ENCODE measurements at regions not wholly inside any gene's neighbourhood (a gene's known extent, or its start where the extent isn't known, plus 50 kb on each side); places are given as distances from the start of the nearest gene placed in this dataset.

GRCh38 chr9:79334711-79335110, 237.1 kb upstream of the TLE4 start:
- DNase-seq = no peak

DNA sequence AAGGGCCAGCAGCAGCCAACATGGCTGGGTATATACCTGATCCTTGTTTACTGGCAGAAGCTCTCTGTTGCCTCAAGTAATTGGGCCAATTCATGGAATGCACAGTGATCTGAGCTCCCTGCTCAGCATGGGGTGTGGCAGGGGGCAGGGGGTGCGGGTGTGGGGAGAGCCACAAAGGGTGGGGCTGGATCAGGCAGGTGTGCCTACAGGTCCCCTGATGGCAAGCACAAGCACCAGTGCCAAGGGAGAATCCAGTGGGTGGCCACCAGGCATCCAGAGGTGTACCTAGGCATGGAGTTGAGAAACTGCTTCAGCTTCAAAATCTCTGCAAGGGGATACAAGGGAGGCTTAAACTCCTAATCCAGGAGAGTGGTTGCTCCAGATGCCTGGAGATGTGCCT, 235.8 kb upstream of the TLE4 start:
- DNase-seq = no peak

DNA sequence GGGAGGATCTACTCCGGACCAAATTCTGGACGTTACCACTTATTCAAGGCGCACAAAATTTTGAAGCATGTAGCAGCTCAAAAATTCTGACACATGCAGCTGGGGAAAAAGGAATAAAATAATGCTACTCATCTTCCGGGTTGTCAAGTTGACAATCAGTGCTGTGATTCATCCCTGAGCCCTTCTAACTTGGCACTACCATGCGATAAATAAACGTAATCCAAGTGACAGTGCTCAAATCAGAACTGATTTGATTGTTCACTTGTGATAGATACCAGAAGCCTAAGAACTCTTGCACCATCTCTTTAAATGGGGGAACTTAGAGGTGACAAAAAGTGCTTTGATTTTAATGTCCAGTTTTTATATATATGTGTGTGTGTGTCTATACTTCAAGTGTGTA, 230.2 kb upstream of the TLE4 start:
- no peak for DNase-seq

DNA sequence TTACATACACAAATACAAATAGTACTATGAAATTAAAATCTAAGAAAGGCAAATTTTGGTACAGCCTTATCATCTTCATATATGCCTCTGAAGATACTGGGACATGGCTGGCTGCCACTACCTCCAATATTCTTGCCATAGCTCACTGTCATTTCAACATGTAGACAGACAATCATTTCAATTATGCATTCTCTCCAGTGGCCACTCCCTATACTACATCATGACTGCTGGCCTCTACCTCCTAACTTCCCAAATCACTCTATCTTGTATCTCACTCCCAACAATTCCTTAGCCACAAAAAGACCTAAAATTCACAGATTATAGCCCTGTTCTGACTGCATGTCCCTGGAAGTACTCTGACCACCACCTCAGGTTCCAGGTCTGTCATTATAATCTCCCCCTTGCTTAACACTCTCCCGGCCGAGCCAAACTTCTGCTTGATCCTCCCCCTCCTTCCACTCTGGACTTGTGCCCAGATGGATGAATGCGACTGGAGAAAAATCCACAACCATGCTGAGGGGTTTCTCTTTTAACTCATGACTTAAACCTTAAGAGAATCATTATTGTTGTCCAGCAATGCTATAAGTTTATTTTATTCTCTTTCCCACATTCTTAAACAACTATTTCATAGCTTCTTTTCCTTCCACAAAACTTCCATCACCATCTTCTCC, 225.3 kb upstream of the TLE4 start:
- DNase-seq = no peak

DNA sequence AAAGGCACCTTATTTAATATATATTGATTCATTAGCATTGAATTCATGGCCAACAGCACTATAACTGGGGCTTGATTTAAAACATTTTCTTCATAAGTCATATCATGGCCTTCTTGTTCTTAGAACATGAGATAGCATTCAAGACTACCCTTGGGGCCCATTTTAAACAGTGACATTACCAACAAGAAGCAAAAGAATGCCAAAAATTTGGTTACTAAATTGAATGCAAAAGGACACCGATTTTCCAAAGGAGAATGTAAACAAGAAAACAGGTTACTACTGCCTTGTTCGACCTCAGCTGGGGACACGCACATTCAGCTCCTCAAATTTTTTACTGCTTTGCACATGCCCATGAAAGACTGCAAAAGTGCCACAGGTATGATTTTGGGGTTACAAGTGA, 219.4 kb upstream of the TLE4 start:
- no peak for DNase-seq

DNA sequence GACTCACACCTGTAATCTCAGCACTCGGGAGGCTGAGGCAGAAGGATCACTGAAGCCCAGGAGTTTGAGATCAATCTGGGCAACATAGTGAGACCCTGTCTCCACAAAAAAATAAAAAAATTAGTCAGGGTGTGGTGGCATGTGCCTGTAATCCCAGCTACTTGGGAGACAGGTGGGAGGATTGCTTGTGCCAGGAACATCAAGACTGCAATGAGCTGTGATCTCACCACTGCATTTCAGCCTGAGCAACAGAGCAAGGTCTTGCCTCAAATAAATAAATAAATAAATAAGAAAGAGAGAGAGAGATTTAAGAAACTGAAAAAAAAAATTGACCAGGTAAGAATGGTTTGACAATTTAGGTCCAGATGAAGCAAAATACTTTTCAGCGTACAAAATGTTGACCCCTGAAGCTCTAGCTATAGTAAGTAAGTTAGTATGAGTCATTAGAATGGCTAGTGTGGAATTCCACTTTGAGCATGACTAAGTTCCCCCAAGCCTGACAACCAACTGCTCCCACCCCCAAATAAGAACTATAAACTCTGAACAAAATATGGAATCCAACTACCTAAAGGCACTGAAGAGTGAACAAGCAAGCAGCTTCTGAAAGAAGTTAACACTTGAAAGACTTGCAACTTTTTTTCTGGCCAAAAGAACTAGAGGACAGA, 217.8 kb upstream of the TLE4 start:
- DNase-seq = no peak

DNA sequence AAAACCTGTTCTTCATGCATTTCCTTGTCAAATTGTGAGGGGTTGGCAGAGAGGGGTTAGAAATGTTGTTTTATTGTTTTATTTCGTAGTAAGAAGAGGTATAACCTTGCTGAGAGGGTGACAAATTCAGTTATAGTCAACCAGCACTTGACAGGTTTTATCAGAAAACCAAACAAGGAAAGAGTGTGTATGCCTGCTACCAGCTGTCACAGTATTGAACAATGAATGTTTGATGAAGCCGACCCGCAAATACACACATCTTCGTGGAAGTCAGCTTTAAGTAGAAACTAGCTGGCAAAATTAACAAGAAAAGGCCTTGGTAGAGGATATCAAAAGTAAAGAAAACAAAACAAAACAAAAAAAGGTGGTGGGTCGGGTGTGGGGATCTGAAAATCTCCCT, 214.6 kb upstream of the TLE4 start:
- DNase-seq = no peak

DNA sequence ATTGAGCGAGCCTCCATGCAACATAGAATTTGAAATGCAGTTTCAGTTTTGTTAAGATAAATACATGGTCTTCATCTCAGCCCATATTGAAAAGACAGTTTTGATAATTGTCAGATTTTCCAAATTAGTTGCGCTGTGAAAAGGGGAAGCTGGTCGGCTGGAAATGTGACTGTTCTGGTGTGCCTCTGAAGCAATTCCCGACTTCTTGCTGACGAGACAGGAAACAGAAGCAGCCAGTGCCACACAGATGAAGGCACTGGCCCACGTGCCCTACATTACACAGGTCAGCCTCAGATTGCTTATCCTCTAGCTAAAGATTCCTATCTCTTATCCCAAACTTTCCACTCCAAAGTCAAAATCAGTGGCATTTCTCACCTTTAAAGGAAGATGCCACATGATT, 214.1 kb upstream of the TLE4 start:
- no peak for DNase-seq

- DNase-seq = no peak
Observed at GRCh38 chr9:79360387-79361347, 211.1 kb upstream of the TLE4 start.

DNA sequence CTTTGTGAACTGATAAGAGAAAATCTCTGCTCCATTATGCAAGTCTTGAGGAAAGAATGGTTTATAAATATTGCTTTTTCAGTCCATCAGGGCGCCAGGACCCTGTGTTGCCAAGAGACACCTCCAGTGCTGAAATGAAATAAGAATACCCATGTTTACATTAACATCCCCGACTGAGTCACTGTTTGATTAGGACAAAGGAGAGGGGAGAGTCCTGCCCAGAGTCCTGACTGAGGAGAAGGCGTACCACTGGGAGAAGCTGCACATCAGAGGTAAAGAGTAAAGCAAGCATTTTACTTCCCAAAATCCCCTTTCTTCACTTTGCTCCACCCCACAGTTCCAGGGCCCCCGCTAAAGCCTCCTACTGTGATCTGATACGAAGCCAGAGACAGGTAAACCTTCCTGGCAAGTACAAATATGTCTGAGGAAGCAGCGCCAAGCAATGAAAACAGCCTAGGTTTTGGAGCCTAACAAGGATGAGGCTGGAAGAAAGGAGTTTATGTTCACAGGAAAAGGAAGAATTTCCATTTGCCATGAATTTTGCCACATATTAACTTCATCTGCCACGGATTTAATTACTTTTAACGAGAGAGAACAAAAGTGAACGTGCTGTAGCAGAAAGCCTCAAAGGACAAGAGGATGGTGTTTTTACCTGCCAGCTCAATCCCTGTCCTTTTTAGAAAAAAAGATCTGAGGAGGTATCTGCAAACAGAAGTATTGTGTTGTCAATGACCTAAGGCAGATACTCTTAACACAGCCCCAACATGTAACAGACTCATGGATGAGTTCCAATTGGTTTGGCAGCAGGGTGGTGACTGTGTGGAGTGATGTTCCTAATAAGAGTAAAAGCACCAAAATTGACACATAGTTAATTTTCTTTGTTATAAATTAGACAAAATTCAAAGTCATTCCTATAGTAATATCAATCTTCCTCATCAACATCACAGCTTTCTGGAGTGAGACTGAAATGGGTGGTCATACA, 209.4 kb upstream of the TLE4 start:
- DNase-seq = no peak

DNA sequence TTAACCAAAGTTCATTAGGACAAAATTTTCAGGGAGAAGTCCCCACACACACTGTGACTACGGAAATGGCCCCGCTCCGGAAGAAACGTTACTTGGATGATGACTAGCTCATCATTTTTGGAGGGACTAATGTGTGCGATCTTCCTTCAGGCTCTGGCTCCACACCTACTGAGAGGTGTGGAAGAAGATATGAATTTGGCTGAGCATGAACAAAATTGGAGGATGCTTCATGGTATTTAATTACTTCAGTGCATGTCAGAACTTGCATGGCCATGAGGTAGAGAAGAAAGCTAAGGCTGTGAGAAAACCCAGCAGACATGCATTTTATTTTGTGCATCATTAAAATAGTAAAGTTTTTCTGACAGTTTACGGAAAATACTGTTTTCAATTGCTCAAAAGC, 202.1 kb upstream of the TLE4 start:
- no peak for DNase-seq

GRCh38 chr9:79371301-79371700, 200.5 kb upstream of the TLE4 start:
- no peak for DNase-seq

GRCh38 chr9:79371948-79372555, 199.7 kb upstream of the TLE4 start:
- DNase-seq = no peak

GRCh38 chr9:79377339-79377855, 194.4 kb upstream of the TLE4 start:
- no peak for DNase-seq

DNA sequence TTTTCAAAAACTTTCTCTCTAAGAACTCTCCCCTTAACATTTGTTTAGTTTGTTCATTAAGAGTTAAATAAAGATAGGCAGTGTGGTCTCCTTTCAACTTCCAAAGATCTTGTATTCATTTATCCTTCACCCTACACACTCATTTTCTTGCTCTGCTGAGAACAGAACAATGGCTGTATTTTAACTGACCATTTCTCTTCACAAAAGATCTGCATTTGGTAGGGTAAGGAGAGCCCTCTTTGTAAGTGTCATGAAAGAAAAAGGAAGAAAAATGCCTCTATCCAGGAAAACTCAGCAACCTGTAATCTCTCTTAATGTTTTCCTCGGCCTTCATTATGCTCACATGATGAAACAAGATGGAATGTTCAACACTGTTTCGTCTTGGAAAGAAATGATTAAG, 193.7 kb upstream of the TLE4 start:
- no peak for DNase-seq

DNA sequence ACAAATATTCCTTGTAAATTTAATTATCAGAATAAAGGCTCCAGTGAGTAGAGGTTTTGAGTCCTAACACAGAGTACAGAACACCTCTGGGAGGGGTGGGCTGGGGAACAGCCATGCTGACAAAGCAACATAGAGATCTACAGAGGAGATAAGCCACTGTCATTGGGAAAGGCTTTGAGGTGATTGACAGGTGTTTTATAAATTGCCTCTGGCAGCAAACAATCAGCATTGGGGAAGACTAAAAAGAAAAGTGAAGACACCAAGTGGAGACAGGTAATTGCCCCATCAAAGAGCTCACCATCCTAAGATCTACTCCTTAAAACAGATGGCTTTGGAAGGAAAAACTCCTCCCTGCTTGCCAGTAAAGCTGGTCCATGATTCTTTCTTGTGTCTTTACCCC, 189.7 kb upstream of the TLE4 start:
- no peak for DNase-seq

GRCh38 chr9:79382458-79382857, 189.3 kb upstream of the TLE4 start:
- no peak for DNase-seq

DNA sequence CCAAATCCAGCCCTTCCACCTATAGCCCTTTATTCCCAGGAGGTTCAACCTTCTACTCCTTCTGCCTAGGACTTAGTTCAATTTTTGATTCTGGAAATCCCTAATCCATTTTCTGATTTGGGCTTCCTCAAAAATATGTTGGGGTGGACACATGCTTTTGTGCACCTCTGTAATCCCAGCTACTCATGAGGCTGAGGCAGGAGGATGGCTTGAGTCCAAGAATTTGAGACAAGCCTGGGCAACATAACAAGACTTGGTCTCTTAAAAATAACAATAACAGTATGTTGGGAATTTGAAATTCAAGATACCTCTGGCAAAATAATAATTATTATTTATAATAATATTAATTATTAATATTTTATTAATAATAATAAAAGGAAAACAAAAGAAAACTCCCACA, 188.7 kb upstream of the TLE4 start:
- no peak for DNase-seq

DNA sequence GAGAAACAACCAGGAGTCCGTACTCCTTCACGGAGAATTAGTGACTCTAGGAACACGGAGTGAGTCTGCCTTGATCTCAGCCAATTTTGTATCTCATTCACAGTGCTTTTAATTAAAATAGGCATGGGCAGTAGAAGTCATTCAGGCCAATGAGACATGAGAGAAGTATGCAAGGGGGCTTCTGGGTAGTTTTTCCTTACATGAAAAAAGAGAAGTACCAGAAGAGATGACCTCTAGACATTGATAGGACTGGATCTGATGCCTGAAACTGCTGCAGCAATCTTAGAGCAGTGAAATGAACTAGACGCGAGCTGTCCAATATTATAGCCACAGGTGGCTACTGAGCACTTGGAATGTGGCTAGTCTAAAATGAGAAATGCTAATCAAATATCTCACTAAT, 187.7 kb upstream of the TLE4 start:
- DNase-seq = no peak

DNA sequence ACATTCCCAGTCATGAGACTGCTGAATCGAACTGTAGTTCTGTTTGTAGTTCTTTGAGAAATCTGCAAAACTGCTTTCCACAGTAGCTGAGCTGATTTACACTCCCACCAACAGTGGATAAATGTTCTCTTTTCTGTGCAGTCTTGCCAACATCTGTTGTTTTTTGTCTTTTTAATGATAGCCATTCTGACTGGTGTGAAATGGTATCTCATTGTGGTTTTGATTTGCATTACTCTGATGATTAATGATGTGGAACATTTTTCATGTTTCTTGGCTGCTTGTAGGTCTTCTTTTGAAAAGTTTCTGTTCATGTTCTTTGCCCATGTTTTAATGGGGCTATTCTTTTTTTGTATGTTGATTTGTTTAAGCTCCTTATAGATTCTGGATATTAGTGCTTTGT, 187.3 kb upstream of the TLE4 start:
- DNase-seq = no peak

Measured in muscle of arm (tissue), 1 donor.